ENCODE measurements at regions not wholly inside any gene's neighbourhood (a gene's known extent, or its start where the extent isn't known, plus 50 kb on each side); places are given as distances from the start of the nearest gene placed in this dataset.
"Not testable (repeated sequence)": the region's sequence is repeated elsewhere in the genome, so short reads cannot be mapped to it uniquely, and the experiment has no call there.

- H3K4me3 Mint-ChIP-seq: no peak overlapping the region
- ATAC-seq: no peak
- POLR2A ChIA-PET: no interaction called here
- H3K9me3 Mint-ChIP-seq: peaks cover 3% of the 10 kb centered on the region
- TF ChIP-seq, protein P1, sequence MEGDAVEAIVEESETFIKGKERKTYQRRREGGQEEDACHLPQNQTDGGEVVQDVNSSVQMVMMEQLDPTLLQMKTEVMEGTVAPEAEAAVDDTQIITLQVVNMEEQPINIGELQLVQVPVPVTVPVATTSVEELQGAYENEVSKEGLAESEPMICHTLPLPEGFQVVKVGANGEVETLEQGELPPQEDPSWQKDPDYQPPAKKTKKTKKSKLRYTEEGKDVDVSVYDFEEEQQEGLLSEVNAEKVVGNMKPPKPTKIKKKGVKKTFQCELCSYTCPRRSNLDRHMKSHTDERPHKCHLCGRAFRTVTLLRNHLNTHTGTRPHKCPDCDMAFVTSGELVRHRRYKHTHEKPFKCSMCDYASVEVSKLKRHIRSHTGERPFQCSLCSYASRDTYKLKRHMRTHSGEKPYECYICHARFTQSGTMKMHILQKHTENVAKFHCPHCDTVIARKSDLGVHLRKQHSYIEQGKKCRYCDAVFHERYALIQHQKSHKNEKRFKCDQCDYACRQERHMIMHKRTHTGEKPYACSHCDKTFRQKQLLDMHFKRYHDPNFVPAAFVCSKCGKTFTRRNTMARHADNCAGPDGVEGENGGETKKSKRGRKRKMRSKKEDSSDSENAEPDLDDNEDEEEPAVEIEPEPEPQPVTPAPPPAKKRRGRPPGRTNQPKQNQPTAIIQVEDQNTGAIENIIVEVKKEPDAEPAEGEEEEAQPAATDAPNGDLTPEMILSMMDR (IDR thresholded peaks at IDR 0.05): no peak
- no peaks in the 10 kb centered on the region for H3K27me3 Mint-ChIP-seq
- no peak overlapping the region for H3K27ac Mint-ChIP-seq
- intact Hi-C loops (cut with micrococcal nuclease): no loop called here
- CTCF ChIA-PET: no interaction called here
- no peaks in the 10 kb centered on the region for H3K36me3 Mint-ChIP-seq (ENCODE audit: low read depth)
- DNase-seq: no peak
- no peaks in the 10 kb centered on the region for H3K4me1 Mint-ChIP-seq (ENCODE audit: low read depth)
These were observed 579.2 kb downstream of the EPM2A start for GRCh38 chr6:145155873-145156782.

DNA sequence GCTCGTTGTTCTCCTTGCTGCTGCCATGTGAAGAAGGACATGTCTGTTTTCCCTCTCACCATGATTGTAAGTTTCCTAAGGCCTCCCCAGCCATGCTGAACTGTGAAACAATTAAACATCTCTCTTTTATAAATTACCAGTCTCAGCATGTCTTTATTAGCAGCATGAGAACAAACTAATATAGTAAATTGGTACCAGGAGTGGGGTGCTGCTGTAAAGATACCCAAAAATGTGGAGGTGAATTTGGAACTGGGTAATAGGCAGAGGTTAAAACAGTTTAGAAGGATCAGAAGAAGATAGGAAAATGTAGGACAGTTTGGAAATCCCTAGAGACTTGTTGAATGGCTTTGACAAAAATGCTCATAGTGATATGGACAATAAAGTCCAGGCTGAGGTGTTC lies 576.7 kb downstream of the EPM2A start:
- H3K9me3 Mint-ChIP-seq; CTCF ChIA-PET; H3K4me1 Mint-ChIP-seq (ENCODE audit: low read depth); ATAC-seq; DNase-seq; H3K27ac Mint-ChIP-seq; intact Hi-C loops (cut with micrococcal nuclease); H3K27me3 Mint-ChIP-seq; H3K36me3 Mint-ChIP-seq (ENCODE audit: low read depth); H3K4me3 Mint-ChIP-seq; POLR2A ChIA-PET: not testable (repeated sequence)

- no peaks in the 10 kb centered on the region for H3K27me3 Mint-ChIP-seq
- H3K27ac Mint-ChIP-seq: no peak overlapping the region
- ChIA-PET POLR2A (interaction anchor here (0.7 kb wide), 1 partner anchor 38 kb away, joined by 3 read pairs; no protein-coding TSS in a partner anchor), CTCF (no interaction called here)
- TF ChIP-seq, protein P1 (IDR thresholded peaks at IDR 0.05): no peak
- H3K4me1 Mint-ChIP-seq (ENCODE audit: low read depth): no peaks in the 10 kb centered on the region
- no peak for ATAC-seq
- H3K36me3 Mint-ChIP-seq (ENCODE audit: low read depth): no peaks in the 10 kb centered on the region
- no peak overlapping the region for H3K4me3 Mint-ChIP-seq
- peaks cover 3% of the 10 kb centered on the region for H3K9me3 Mint-ChIP-seq
- DNase-seq: no peak
- intact Hi-C loops (cut with micrococcal nuclease): no loop called here
These were observed 575.4 kb downstream of the EPM2A start for GRCh38 chr6:145159921-145160320.

GRCh38 chr6:145161501-145161900 lies 573.8 kb downstream of the EPM2A start:
- Mint-ChIP-seq H3K4me1 (ENCODE audit: low read depth) (no peaks in the 10 kb centered on the region), H3K27me3 (peaks cover 3% of the 10 kb centered on the region), H3K4me3 (no peak overlapping the region), H3K36me3 (ENCODE audit: low read depth) (no peaks in the 10 kb centered on the region), H3K27ac (no peak overlapping the region), H3K9me3 (peaks cover 3% of the 10 kb centered on the region)
- TF ChIP-seq, protein P1 (IDR thresholded peaks at IDR 0.05): no peak
- DNase-seq (no peak), ATAC-seq (no peak)
- POLR2A ChIA-PET: no interaction called here
- CTCF ChIA-PET: no interaction called here
- intact Hi-C loops (cut with micrococcal nuclease): no loop called here

DNA sequence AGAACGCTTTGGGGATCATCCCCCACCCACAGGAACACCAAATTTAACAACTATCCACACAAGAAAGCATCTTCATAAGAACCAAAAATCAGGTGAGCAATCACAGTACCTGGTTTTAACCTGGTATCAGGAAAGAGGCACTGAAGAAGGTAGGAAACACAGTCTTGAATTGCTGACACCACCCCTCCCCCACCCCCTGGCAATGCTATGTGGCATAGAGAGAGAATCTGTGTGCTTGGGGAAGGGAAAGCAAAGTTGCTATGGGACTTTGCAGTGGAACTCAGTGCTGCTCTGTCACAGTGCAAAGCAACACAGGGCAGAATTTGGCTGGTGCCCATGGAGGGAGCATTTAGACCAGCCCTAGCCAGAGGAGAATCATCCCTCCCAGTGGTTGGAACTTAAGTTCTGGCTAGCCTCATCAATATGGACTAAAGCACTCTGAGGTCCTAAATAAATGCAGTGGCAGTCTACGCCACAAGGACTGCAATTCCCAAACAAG lies 565.5 kb downstream of the EPM2A start:
- intact Hi-C loops (cut with micrococcal nuclease): no loop called here
- CTCF ChIA-PET: no interaction called here

More for the DNA sequence above, 565.5 kb downstream of the EPM2A start:
- peaks cover 7% of the 10 kb centered on the region for H3K27me3 Mint-ChIP-seq
- DNase-seq: no peak
- no peak overlapping the region for H3K27ac Mint-ChIP-seq
- no peaks in the 10 kb centered on the region for H3K9me3 Mint-ChIP-seq
- ATAC-seq: no peak
- TF ChIP-seq, protein P1 (IDR thresholded peaks at IDR 0.05): no peak
- POLR2A ChIA-PET: no interaction called here
- H3K36me3 Mint-ChIP-seq (ENCODE audit: low read depth): no peaks in the 10 kb centered on the region
- no peaks in the 10 kb centered on the region for H3K4me1 Mint-ChIP-seq (ENCODE audit: low read depth)
- no peak overlapping the region for H3K4me3 Mint-ChIP-seq
